ENCODE measurements at regions not wholly inside any gene's neighbourhood (a gene's known extent, or its start where the extent isn't known, plus 50 kb on each side); places are given as distances from the start of the nearest gene placed in this dataset.

DNA sequence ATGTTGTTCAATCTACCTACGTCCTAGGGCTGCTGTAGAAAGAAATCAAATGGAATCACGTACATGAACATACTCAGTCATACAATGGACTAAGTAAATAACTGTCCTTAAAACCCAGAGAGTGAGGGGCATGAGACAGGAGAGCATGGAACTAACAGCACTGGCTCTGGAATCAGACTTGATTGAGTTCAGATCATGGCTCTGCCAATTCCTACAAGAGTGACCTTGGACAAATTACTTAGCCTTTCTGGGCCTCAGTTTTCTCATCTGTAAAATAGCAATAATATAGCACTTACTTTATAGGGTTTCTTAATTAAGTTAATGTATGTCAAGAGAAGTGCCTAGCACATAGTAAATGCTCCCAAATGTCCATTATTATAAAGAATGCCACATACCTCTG lies 106.8 kb downstream of the HNRNPLL start:
- no peaks in the 10 kb centered on the region for H3K36me3 ChIP-seq (ENCODE audit: control insufficient read depth in 2 of 2, insufficient read depth in 2 of 2, low read length in 1 of 2)
- ChIA-PET SMC1A (ENCODE audit: uncharacterized antibody, unreplicated experiment) (no interaction called here), CTCF (interaction anchor here (0.8 kb wide), 1 partner anchor 12 kb away, joined by 3 read pairs; no protein-coding TSS in a partner anchor), POLR2A (no interaction called here), RAD21 (ENCODE audit: unreplicated experiment) (no interaction called here)
- BruUV-seq (replicated peaks) = no TSS peak
- H2AFZ ChIP-seq (ENCODE audit: control insufficient read depth, low read depth, low read length) = no peak overlapping the region
- FAIRE-seq (no peak), ATAC-seq (no peak), DNase-seq (ENCODE audit: low read depth, low spot score) (no peak)
- no peak overlapping the region for H3K27ac ChIP-seq (ENCODE audit: control insufficient read depth, insufficient read depth)
- WGBS (ENCODE audit: insufficient coverage, insufficient replicate concordance, low lambda C conversion rate, missing lambda C conversion rate) = 27% methylated on average over 2 of the region's 2 CpGs
- intact Hi-C loops (cut with micrococcal nuclease; ENCODE audit: unreplicated experiment) (no loop called here), in situ Hi-C loops (cut with MboI) (no loop called here)
- H3K4me3 ChIP-seq = no peak overlapping the region
- H3K27me3 ChIP-seq (replicated peaks in 1 of 2; ENCODE audit: control insufficient read depth in 2 of 2, insufficient read depth in 2 of 2, low read length in 1 of 2) = no peaks in the 10 kb centered on the region
- H3K9ac ChIP-seq (ENCODE audit: control insufficient read depth, insufficient read depth, low read length) = no peak overlapping the region
- no peaks in the 10 kb centered on the region for H4K20me1 ChIP-seq (ENCODE audit: control insufficient read depth, insufficient read depth)
- no peaks in the 10 kb centered on the region for H3K79me2 ChIP-seq (ENCODE audit: control insufficient read depth, insufficient read depth, low read length)
- H3K4me1 ChIP-seq (ENCODE audit: control insufficient read depth, insufficient read depth, low read length) = peaks cover 7% of the 10 kb centered on the region
- TF ChIP-seq CREM (IDR thresholded peaks at IDR 0.05; ENCODE audit: low read depth) = no peak
- TF ChIP-seq, protein P1, sequence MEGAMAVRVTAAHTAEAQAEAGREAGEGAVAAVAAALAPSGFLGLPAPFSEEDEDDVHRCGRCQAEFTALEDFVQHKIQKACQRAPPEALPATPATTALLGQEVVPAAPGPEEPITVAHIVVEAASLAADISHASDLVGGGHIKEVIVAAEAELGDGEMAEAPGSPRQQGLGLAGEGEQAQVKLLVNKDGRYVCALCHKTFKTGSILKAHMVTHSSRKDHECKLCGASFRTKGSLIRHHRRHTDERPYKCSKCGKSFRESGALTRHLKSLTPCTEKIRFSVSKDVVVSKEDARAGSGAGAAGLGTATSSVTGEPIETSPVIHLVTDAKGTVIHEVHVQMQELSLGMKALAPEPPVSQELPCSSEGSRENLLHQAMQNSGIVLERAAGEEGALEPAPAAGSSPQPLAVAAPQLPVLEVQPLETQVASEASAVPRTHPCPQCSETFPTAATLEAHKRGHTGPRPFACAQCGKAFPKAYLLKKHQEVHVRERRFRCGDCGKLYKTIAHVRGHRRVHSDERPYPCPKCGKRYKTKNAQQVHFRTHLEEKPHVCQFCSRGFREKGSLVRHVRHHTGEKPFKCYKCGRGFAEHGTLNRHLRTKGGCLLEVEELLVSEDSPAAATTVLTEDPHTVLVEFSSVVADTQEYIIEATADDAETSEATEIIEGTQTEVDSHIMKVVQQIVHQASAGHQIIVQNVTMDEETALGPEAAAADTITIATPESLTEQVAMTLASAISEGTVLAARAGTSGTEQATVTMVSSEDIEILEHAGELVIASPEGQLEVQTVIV (IDR thresholded peaks at IDR 0.05; ENCODE audit: borderline replicate concordance, partially characterized antibody) = no peak
- TF ChIP-seq NBN (IDR thresholded peaks at IDR 0.05) = no peak
- no peak for TF ChIP-seq STAT3 (IDR thresholded peaks at IDR 0.05; ENCODE audit: low read depth, low read length)
- no peak for TF ChIP-seq SREBF2 (IDR thresholded peaks at IDR 0.05; ENCODE audit: low read length)
- TF ChIP-seq MEF2B (IDR thresholded peaks at IDR 0.05; ENCODE audit: partially characterized antibody, poor library complexity, severe bottlenecking) = no peak
- no peak for TF ChIP-seq YY1 (IDR thresholded peaks at IDR 0.05; ENCODE audit: low read depth, low read length)
- TF ChIP-seq RELA (IDR thresholded peaks at IDR 0.05; ENCODE audit: borderline replicate concordance, partially characterized antibody) = no peak
- TF ChIP-seq, protein P2, sequence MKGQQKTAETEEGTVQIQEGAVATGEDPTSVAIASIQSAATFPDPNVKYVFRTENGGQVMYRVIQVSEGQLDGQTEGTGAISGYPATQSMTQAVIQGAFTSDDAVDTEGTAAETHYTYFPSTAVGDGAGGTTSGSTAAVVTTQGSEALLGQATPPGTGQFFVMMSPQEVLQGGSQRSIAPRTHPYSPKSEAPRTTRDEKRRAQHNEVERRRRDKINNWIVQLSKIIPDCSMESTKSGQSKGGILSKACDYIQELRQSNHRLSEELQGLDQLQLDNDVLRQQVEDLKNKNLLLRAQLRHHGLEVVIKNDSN (IDR thresholded peaks at IDR 0.05; ENCODE audit: borderline replicate concordance, extremely low read length, insufficient read depth, low read depth, low read length) = no peak
- TF ChIP-seq, protein P3, sequence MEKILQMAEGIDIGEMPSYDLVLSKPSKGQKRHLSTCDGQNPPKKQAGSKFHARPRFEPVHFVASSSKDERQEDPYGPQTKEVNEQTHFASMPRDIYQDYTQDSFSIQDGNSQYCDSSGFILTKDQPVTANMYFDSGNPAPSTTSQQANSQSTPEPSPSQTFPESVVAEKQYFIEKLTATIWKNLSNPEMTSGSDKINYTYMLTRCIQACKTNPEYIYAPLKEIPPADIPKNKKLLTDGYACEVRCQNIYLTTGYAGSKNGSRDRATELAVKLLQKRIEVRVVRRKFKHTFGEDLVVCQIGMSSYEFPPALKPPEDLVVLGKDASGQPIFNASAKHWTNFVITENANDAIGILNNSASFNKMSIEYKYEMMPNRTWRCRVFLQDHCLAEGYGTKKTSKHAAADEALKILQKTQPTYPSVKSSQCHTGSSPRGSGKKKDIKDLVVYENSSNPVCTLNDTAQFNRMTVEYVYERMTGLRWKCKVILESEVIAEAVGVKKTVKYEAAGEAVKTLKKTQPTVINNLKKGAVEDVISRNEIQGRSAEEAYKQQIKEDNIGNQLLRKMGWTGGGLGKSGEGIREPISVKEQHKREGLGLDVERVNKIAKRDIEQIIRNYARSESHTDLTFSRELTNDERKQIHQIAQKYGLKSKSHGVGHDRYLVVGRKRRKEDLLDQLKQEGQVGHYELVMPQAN (conservative IDR thresholded peaks at IDR 0.05) = no peak
- H3K4me2 ChIP-seq (ENCODE audit: control insufficient read depth, insufficient read depth) = no peak overlapping the region
- H3K9me3 ChIP-seq (replicated peaks; ENCODE audit: control insufficient read depth, insufficient read depth, low read length) = no peaks in the 10 kb centered on the region
